ENCODE measurements at regions not wholly inside any gene's neighbourhood (a gene's known extent, or its start where the extent isn't known, plus 50 kb on each side); places are given as distances from the start of the nearest gene placed in this dataset.

- no peak for TF ChIP-seq CTCF (conservative IDR thresholded peaks at IDR 0.05 in 1 of 2, IDR thresholded peaks at IDR 0.05 in 1 of 2; ENCODE audit: low read depth in 1 of 2, low read length in 2 of 2)
- no peak for TF ChIP-seq EZH2 (IDR thresholded peaks at IDR 0.05; ENCODE audit: low read length, missing control alignments)
These were observed 123.6 kb upstream of the NETO1 start for GRCh38 chr18:72991379-72991778.

Data from fibroblast of lung (primary cell).